ENCODE measurements at regions not wholly inside any gene's neighbourhood (a gene's known extent, or its start where the extent isn't known, plus 50 kb on each side); places are given as distances from the start of the nearest gene placed in this dataset.

DNA sequence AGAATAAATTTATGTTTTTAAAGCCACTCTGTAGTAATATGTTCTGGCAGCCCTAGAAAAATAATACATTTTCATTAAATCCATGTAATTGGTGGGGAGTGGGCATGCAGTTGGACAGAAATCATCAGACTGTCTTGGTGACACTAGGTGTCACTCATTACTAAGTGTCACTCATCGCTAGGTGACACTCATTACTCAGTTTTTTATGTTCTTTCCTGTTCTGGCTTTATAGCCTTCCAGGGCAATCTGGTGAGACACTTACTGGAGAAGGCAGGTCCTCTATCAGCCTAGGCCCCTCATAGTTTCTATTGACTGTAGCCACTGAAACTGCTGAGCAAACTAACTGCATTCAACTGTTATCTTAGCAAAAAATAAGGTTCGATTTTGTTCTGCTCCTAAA, 542.1 kb downstream of the SLITRK1 start:
- no peak for DNase-seq

DNA sequence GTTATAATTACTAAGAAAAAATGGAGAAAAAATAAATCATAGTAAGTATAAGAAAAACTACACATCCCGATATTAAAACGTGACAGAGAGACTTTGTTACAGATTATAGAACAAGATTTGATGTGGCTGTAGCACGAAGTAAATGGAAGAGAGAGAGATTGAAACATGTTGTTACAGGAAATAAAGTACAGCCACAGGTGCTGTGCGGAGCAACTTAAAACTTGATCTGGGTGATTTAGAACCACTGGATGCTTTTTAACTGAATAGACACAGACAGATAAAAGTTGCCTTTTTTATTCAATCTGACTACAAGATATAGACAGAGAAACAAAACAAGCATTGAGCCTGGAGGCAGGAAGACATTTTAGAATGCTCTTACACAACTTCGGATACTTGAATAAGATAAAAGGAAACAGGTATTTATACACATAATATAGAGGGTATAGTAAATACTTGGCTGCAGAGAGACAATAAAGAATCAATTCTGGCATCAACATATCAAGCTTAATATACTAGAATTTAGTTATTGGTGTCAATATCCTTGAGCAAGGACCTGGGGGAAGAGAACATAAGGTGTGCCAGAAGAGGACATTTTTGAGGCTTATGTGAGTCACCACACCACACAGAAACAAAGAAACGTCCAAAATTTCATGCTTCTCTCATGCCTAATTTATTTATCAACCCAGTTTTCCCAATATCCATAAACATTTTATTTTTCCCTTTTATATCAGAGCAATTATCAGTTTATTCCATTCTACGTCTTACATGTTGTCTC, 548.5 kb downstream of the SLITRK1 start:
- DNase-seq, result no peak

GRCh38 chr13:83332751-83333150, 549.5 kb downstream of the SLITRK1 start:
- no peak for DNase-seq

- no peak for DNase-seq
These were observed 555.2 kb downstream of the SLITRK1 start for GRCh38 chr13:83327091-83327490.

DNA sequence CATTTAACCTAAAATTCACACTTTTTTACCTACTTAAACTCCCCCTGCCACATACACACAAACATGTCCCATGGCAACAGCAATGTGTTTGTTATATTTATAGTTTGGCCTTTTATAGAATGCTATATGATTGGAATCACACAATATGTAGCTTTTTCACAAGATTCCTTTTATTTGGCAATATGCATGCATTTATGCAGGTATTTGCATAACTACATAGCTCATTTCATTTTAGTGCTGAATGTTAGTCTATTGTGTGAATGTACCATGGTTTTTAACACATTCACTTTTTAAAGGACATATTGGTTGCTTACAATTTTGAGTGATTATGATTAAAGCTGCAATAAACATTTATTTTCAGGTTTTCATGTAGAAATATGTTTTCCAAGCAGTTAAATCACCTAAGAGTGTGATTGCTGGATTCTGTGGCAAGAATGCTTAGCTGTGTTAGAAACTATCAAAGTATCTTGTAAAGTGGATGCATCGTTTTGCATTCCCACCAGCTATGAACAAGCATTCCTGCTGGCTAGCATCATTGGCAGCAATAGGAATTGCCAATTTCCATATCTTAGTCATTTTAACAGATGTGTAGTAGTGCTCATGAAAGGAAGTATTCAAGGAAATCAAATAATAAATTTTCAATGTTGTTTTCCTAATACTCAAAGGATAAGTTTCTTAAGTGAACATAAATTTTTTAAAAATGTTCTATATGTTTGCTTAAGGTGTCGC, 557.0 kb downstream of the SLITRK1 start:
- DNase-seq, result no peak

- DNase-seq, result no peak
These were observed 570.2 kb downstream of the SLITRK1 start for GRCh38 chr13:83311886-83312577.

DNA sequence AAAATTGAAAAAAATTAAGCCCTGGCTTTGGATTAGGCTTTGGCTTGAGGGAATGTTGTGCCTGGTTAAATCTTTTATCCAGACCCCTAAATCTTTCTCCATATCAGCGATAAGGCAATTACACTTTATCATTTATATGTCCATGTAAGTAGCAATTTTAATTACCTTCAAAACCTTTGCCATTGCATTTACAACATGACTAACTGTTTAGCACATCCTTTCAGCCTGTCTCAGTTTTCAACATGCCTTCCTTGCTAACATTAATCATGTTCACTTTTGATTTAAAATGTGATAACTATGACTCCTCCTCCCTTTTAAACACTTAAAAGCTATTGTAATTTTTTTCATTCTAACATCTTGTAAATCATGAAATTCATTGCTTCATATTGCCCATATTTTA, 583.7 kb downstream of the SLITRK1 start:
- no peak for DNase-seq

DNA sequence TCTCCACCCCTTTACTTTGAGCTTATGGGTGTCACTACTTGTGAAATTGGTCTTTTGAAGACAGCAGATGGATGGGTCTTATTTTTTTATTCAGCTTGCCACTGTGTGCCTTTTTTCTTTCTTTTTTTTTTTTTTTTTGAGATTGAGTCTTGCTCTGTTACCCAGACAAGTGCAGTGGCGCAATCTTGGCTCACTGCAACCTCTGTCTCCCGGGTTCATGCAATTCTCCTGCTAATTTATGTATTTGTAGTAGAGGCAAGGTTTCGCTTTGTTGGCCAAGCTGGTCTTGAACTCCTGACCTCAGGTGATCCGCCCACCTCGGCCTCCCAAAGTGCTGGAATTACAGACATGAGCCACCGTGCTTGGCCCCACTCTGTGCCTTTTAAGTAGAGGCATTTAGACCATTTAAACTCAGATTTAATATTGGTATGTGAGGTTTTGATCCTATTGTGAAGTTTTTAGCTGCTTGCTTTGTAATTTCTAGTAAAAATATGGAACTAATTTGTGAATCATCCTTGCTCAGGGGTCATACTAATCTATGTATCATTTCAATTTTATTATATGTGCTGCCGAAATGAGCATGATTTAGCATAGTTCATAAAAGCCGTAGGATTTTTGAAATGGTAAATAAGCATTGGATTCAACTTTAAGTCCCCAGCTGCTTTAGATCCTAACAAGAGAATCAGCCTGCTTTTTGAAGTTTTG, 584.5 kb downstream of the SLITRK1 start:
- DNase-seq, result no peak

DNA sequence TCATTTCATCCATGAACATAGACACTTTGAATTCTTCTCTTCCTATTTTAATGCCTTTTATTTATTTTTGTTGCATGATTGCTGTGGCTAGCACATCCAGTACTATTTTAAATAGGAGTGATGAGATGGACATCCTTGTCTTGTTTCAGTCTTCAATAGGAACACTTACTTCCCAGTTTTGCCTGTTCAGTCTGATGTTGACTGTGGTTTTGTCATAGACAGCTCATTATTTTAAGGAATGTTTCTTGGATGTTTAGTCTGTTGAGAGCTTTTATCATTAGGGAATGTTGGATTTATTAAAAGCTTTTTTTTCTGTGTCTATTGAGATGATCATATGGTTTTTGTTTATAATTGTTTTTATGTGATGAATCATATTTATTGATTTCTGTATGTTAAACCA, 586.6 kb downstream of the SLITRK1 start:
- DNase-seq, result no peak

GRCh38 chr13:83286737-83287136, 595.5 kb downstream of the SLITRK1 start:
- DNase-seq, result no peak

DNA sequence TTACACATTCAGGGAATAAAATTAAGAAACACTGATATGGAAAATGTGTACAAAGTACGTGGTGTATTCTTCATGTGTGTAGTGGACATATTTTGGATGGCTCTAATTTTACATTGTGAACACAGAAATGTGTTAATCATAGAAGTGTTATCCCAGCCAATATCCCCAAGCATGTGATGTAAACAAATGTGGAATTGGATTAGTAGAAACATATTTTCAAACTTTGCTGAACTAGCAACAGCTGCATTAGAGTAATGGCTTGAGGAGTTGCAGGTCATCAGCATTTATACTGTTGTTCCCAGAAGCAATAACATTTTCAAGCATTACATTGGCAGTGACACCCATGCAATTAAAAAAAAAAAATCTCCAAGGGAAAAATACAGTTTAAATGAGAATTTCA, 600.6 kb downstream of the SLITRK1 start:
- no peak for DNase-seq

DNA sequence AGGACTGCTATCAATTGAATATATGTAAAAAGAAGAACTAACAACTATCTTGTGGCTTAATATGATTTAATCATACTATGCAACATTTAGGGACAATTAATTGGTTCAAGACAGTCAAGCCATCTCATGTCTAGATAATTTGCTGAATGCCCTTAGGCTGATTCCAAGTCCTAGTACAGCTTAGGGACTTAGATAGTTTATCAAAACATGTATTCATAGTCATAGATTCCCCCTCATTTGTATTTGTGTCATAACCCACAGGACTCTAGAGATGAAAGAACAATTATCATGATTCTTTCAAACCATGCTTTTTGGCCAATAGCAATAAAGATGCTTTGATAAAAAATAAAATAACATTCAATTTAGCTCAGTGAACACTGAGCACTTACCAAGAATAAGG, 607.6 kb downstream of the SLITRK1 start:
- DNase-seq, result no peak

GRCh38 chr13:83272652-83273240, 609.5 kb downstream of the SLITRK1 start:
- DNase-seq, result no peak

DNA sequence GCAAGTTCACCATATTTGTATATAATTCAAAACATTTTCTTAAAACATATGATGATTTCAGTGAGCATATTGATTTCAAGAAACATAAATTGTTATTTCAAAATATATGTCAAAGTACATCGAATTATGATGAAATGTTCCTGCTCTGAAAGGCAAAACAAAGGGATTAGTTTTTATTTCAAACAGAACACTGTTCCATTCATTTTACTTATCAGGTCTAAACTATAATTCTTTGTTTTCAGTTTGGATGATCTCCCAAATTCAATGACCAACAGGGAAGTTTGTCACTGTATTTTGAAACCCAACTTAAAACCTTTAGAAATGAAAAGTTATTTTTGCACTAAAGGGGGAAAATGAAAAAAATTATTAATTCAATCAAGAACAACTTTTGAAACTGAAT, 610.2 kb downstream of the SLITRK1 start:
- DNase-seq, result no peak

GRCh38 chr13:83265279-83265678, 617.0 kb downstream of the SLITRK1 start:
- no peak for DNase-seq

DNA sequence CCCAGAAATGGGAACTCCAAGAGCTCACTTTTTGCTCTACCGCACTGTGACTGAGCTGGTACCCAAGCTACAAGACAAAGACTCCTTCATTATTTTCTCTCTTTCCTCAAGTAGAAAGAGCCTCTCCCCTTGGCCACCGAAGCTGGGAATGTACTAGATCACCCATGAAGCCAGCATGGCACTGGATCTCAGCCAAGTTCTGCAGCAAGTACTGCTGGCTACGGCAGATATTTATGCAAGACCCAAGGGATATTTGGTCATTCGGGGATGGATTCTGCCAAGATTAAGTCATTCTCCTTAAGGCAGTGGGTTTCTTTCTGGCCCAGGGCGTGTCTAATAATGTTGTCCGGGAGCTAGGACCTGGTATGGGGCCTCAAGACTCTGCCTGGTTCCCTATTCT, 633.5 kb downstream of the SLITRK1 start:
- DNase-seq, result peak in 1 of 58 donors; percentile 2

DNA sequence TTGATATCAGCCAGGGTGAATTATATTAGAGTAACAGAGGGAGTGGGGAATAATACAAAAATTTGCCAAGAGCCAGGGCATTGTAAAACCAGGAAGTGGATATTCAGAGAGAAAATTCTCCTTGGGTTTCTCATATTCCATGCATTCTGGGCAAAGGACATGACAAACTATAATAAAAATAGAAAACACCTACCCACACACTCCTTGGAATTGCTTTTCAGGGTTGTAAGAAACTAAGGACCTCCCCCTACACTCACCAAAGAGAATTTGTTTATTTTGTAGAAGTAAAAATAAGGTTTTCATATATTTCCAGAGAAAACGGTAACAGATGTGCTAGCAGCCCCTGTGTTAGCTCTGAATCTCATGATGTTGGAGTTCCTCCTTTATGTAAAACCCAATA, 649.6 kb downstream of the SLITRK1 start:
- DNase-seq, result no peak

- DNase-seq, result no peak
These were observed 652.5 kb downstream of the SLITRK1 start for GRCh38 chr13:83229574-83230305.

- no peak for DNase-seq
These were observed 658.7 kb downstream of the SLITRK1 start for GRCh38 chr13:83223546-83223945.

DNA sequence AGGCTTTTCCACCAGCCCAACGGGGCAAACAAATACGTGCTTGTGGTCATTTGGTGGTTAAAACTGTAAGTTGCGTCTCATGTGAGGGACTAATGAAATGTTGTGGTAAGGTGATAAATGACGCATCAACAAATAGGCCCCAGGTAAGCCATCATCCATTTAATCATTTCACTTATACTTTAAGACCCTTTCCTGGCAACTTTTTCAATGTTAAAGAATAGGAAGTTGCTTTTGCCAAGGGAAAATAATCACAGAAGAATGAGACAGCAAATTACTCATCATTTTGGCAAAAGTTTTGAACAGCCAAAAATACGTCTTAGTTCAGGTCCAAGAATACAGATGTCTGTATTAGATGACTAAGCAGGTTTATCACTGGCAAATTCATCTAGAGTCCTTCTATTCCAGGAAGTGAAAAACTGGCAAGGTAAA, 660.4 kb downstream of the SLITRK1 start:
- no peak for DNase-seq

- DNase-seq, result no peak
These were observed 661.0 kb downstream of the SLITRK1 start for GRCh38 chr13:83221256-83221655.

All from anterior cingulate cortex (tissue), 58 donors.